HEK293T (cell line): ENCODE measurements at regions not wholly inside any gene's neighbourhood (a gene's known extent, or its start where the extent isn't known, plus 50 kb on each side); places are given as distances from the start of the nearest gene placed in this dataset.

Experiments used
- BHLHE40 ChIP-seq: fragments of 450-650 bp; IDR thresholded peaks from 2 replicates; pipeline ENCODE4 v1.6.1; 2016; ENCODE audit warnings: mild to moderate bottlenecking, moderate library complexity, borderline replicate concordance
- NFRKB ChIP-seq: fragments of 450-650 bp; IDR thresholded peaks from 2 replicates; pipeline ENCODE4 v1.6.1; 2016; ENCODE audit warnings: mild to moderate bottlenecking, moderate library complexity
- SUZ12 ChIP-seq: fragments of 450-650 bp; IDR thresholded peaks from 2 replicates; pipeline ENCODE4 v1.6.1; 2016; ENCODE audit warnings: mild to moderate bottlenecking

GRCh38 chr20:21577551-21577950, 63.7 kb upstream of the NKX2-2 start:
- no peak for TF ChIP-seq NFRKB
- TF ChIP-seq SUZ12 = no peak
- TF ChIP-seq BHLHE40 = no peak
